CD4-positive, CD25-positive, alpha-beta regulatory T cell (primary cell): ENCODE measurements at regions not wholly inside any gene's neighbourhood (a gene's known extent, or its start where the extent isn't known, plus 50 kb on each side); places are given as distances from the start of the nearest gene placed in this dataset.
"Not testable (repeated sequence)": the region's sequence is repeated elsewhere in the genome, so short reads cannot be mapped to it uniquely, and the experiment has no call there.

Source experiments
- ATAC-seq, 2 donors: fragments of 150-1000 bp; cut with Tn5 transposase; one replicate each; pipeline ENCODE4 v1.10.0; 2021; ENCODE audit warnings: low read depth in 2 of 2, moderate number of reproducible peaks in 2 of 2, moderate library complexity in 1 of 2
- DNase-seq, 3 donors: peaks; one replicate each; pipeline versions ENCODE4 v3.0.0 to v3.0.0-alpha.2; 2012 to 2022; ENCODE audit warnings: mixed read lengths in 1 of 3
- H3K27ac ChIP-seq: one replicate; pipeline ENCODE4 v1.7.0; 2013; ENCODE audit warnings: mild to moderate bottlenecking, low read length; ENCODE audit not compliant: insufficient read depth, poor library complexity, severe bottlenecking
- H3K27me3 ChIP-seq: one replicate; pipeline ENCODE4 v1.7.0; 2013; ENCODE audit warnings: low read length; ENCODE audit not compliant: control insufficient read depth, insufficient read depth
- H3K36me3 ChIP-seq: one replicate; pipeline ENCODE4 v1.7.0; 2013; ENCODE audit warnings: mild to moderate bottlenecking, low read length, moderate library complexity; ENCODE audit not compliant: control insufficient read depth, insufficient read depth
- H3K4me1 ChIP-seq: 2 replicates; pipeline ENCODE4 v1.7.0; 2013; ENCODE audit warnings: mild to moderate bottlenecking, low read length; ENCODE audit not compliant: insufficient read depth, control insufficient read depth, poor library complexity, severe bottlenecking
- H3K4me3 ChIP-seq: one replicate; pipeline ENCODE4 v1.7.0; 2013; ENCODE audit warnings: low read depth, mild to moderate bottlenecking, low read length, moderate library complexity
- H3K9me3 ChIP-seq, 2 experiments: 1 replicate in 1 of 2; 2 replicates in 1 of 2; pipeline ENCODE4 v1.7.0; 2013; ENCODE audit warnings: low read length in 2 of 2, mild to moderate bottlenecking in 1 of 2, moderate library complexity in 1 of 2; ENCODE audit not compliant: control insufficient read depth in 2 of 2
- H3K27ac Mint-ChIP-seq, 3 donors: one replicate each; pipeline ENCODE4 v1.8.0; 2020 to 2022; ENCODE audit warnings: mild to moderate bottlenecking in 3 of 3, mixed read lengths in 3 of 3, moderate library complexity in 2 of 3
- H3K27me3 Mint-ChIP-seq: one replicate; pipeline ENCODE4 v1.8.0; 2022; ENCODE audit warnings: mild to moderate bottlenecking, mixed read lengths
- H3K36me3 Mint-ChIP-seq: one replicate; pipeline ENCODE4 v1.8.0; 2020; ENCODE audit warnings: mixed read lengths
- H3K4me1 Mint-ChIP-seq, 4 donors: one replicate each; pipeline ENCODE4 v1.8.0; 2020 to 2022; ENCODE audit warnings: mixed read lengths in 4 of 4, mild to moderate bottlenecking in 1 of 4
- H3K4me3 Mint-ChIP-seq, 4 donors: one replicate each; pipeline ENCODE4 v1.8.0; 2020 to 2022; ENCODE audit warnings: mild to moderate bottlenecking in 4 of 4, mixed read lengths in 4 of 4, moderate library complexity in 3 of 4
- H3K9me3 Mint-ChIP-seq, 7 donors: one replicate each; pipeline ENCODE4 v1.8.0; 2020 to 2022; ENCODE audit warnings: mixed read lengths in 7 of 7, mild to moderate bottlenecking in 3 of 7, moderate library complexity in 2 of 7

DNA sequence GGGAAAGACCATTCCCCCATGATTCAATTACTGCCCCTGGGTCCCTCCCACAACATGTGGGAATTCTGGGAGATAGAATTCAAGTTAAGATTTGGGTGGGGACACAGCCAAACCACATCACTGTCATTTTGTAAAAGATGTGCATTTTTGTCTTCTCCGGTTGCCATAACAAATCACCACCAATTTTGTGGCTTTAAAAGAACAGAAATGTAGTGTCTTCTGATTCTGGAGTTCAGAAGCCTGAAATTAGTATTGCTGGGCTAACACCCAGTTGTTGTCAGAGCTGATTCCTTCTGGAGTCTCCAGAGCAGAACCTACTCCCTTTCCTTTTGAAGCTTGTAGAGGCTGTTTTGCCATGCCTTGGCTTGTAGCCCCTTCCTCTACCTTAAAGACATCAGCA lies 54.1 kb upstream of the DHRSX start:
- peaks cover 30% of the 10 kb centered on the region for H3K27me3 Mint-ChIP-seq
- no peak overlapping the region for H3K27ac ChIP-seq
- H3K4me3 ChIP-seq = no peak overlapping the region
- ATAC-seq (no peak), DNase-seq (no peak)
- peaks cover 2% of the 10 kb centered on the region for H3K27me3 ChIP-seq
- no peaks in the 10 kb centered on the region for H3K36me3 ChIP-seq
- H3K4me1 Mint-ChIP-seq = no peaks in the 10 kb centered on the region
- peaks cover 0 to 5% (median 2%) of the 10 kb centered on the region in 7 donors for H3K9me3 Mint-ChIP-seq
- no peak overlapping the region for H3K4me3 Mint-ChIP-seq
- H3K9me3 ChIP-seq = no peaks in the 10 kb centered on the region
- H3K36me3 Mint-ChIP-seq = peaks cover under 1% of the 10 kb centered on the region
- H3K27ac Mint-ChIP-seq = no peak overlapping the region
- no peaks in the 10 kb centered on the region for H3K4me1 ChIP-seq

DNA sequence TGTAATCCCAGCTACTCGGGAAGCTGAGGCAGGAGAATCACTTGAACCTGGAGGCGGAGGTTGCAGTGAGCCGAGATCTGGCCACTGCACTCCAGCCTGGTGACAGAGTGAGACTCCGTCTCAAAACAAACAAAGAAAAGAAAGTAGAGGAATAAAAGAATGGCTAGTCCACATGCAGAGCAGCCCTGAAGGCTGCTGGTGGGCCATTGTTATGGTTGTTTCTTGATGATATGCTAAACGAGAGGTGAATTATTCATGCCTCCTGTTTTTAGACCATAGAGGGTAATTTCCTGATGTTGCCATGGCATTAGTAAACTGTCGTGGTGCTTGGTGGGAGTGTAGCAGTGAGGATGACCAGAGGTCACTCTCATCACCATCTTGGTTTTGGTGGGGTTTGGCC lies 53.3 kb upstream of the DHRSX start:
- not testable (repeated sequence) for H3K27ac Mint-ChIP-seq, ATAC-seq, H3K4me1 Mint-ChIP-seq, H3K9me3 ChIP-seq, H3K4me3 ChIP-seq, H3K9me3 Mint-ChIP-seq, H3K36me3 Mint-ChIP-seq, DNase-seq, H3K4me3 Mint-ChIP-seq, H3K4me1 ChIP-seq, H3K27me3 ChIP-seq, H3K36me3 ChIP-seq, H3K27ac ChIP-seq
- peaks cover 30% of the 10 kb centered on the region for H3K27me3 Mint-ChIP-seq

DNA sequence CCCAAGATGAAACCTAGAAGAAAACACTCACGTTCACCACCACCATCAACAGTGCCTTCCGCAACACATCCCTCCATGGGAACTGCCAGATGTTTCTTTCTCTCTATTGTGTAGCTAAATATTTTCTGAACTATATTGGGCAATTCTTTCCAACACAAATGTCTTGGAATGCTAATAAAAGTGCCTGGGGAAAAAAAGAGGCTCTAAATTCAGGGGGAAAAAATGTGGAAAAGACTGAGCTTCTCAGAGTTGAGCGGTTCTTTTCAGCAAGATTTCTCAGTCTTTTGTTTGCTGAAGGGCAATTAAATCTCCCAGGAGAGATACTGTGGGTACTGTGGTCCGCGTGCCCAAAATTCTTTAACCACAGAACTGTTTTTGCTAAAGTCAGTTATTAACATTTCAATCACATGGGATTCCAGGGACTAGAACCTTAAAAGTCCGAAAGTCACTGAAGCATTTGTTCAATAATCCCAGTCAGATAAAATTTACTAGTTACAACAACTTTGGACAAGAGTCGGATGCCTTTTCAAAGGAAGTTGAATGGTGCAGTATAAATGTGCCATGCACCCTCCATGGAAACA lies 51.9 kb upstream of the DHRSX start:
- H3K27me3 Mint-ChIP-seq = peaks cover 24% of the 10 kb centered on the region
- no peak overlapping the region for H3K4me3 Mint-ChIP-seq
- H3K9me3 ChIP-seq = no peaks in the 10 kb centered on the region
- no peak overlapping the region for H3K27ac Mint-ChIP-seq
- no peaks in the 10 kb centered on the region for H3K36me3 Mint-ChIP-seq
- H3K4me1 ChIP-seq = no peaks in the 10 kb centered on the region
- H3K4me1 Mint-ChIP-seq = no peaks in the 10 kb centered on the region
- H3K36me3 ChIP-seq = no peaks in the 10 kb centered on the region
- ATAC-seq = no peak
- peaks cover 2% of the 10 kb centered on the region for H3K27me3 ChIP-seq
- H3K9me3 Mint-ChIP-seq = peaks cover 0 to 4% (median 2%) of the 10 kb centered on the region in 7 donors
- no peak overlapping the region for H3K27ac ChIP-seq
- DNase-seq = no peak
- no peak overlapping the region for H3K4me3 ChIP-seq

DNA sequence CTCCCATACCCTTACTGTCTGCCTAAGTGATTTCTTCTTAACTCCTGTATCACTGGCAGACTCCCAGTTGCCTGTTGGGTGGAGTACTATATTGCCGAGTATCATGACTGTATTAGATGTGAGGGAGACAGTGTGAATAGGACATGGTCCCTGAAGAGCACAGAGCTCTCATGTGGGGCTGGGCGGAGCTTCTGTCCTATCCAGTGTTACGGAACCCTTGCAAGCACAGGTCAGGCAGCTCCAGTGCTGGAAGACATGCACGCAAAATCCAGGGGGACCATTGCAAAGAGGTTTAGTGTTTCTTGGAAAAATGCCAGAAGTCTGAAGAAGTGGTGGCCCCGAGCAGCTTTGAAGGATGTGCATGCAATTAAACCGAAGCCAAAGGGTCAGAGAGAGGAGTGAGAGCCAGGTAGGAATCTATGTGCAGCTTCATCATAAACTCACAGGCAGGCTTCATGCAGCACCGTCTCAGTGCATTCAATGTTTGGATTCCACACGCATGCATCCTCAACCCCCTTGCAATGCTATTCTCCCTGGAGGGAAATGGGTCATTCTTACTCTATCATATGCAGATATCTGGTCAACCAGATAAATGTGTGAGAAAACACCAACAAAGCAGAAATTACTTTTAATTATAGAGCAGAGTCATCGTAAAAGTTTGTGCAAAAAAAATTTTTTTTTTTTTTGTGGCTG lies 49.7 kb upstream of the DHRSX start:
- H3K4me1 ChIP-seq = no peaks in the 10 kb centered on the region
- no peak overlapping the region for H3K4me3 ChIP-seq
- H3K9me3 ChIP-seq = no peaks in the 10 kb centered on the region
- Mint-ChIP-seq H3K36me3 (no peaks in the 10 kb centered on the region), H3K27me3 (peaks cover 13% of the 10 kb centered on the region), H3K4me3 (no peak overlapping the region), H3K4me1 (no peaks in the 10 kb centered on the region), H3K27ac (no peak overlapping the region), H3K9me3 (peaks cover 0 to 7% (median 2%) of the 10 kb centered on the region in 7 donors)
- no peak overlapping the region for H3K27ac ChIP-seq
- no peaks in the 10 kb centered on the region for H3K36me3 ChIP-seq
- H3K27me3 ChIP-seq = peaks cover 2% of the 10 kb centered on the region
- ATAC-seq = no peak
- no peak for DNase-seq
